ENCODE measurements at regions not wholly inside any gene's neighbourhood (a gene's known extent, or its start where the extent isn't known, plus 50 kb on each side); places are given as distances from the start of the nearest gene placed in this dataset.

DNA sequence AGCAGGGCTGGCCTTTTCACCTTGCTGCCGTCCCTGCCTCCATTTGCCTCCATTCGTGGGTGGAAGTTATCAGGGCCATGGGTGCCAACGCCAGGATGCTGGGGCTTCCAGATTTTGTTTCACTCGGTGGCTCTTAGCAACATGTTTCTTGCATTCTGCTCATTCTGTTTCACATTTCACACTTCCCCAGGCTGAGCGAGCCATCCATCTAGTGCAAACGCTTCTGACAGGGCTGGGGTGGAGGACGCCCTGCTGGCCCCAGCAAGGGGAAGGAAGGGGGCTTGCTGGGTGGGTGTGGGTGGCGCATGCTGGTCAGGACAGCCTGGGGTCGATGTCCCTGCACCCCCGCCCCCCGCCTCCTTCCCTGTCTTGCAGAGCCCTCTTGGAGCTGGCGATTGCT, 165.2 kb downstream of the URI1 start:
- Histone ChIP-seq H3K9me3 (no peaks in the 10 kb centered on the region), H3K4me1 (no peaks in the 10 kb centered on the region), H3K27me3 (no peaks in the 10 kb centered on the region), H3K36me3 (no peaks in the 10 kb centered on the region), H3K4me3 (replicated peaks in 1 of 3) (no peak overlapping the region), H3K27ac (no peak overlapping the region)
- 55 to 63% methylated on average over 12 of the region's 12 CpGs for WGBS, 2 donors
- no peak for DNase-seq
- TF ChIP-seq, protein P1, sequence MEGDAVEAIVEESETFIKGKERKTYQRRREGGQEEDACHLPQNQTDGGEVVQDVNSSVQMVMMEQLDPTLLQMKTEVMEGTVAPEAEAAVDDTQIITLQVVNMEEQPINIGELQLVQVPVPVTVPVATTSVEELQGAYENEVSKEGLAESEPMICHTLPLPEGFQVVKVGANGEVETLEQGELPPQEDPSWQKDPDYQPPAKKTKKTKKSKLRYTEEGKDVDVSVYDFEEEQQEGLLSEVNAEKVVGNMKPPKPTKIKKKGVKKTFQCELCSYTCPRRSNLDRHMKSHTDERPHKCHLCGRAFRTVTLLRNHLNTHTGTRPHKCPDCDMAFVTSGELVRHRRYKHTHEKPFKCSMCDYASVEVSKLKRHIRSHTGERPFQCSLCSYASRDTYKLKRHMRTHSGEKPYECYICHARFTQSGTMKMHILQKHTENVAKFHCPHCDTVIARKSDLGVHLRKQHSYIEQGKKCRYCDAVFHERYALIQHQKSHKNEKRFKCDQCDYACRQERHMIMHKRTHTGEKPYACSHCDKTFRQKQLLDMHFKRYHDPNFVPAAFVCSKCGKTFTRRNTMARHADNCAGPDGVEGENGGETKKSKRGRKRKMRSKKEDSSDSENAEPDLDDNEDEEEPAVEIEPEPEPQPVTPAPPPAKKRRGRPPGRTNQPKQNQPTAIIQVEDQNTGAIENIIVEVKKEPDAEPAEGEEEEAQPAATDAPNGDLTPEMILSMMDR (IDR thresholded peaks at IDR 0.05) = no peak
- no peak for TF ChIP-seq POLR2A (IDR thresholded peaks at IDR 0.05)
- intact Hi-C loops (cut with DNase I) = no loop called here

DNA sequence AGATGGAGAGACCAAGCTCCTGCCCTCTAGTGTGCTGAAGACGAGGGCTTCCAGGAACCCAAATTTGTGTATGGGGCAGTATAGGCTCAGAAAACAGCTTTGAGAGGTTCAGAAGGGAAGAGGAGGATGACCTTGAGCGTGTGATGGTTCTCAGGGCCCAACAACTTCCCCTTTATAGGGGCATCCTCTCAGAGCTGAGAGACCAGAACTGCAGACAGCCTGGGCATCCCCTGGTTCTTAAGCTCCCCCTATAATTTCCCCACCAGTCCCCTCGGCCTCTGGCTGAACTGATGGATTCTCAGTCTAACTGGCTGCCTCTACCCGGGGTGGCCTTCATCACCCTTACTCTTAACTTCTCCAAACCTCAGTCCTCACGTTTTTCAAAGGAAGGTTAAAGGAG, 167.5 kb downstream of the URI1 start:
- 89 to 91% methylated on average over 5 of the region's 5 CpGs for WGBS, 2 donors

DNA sequence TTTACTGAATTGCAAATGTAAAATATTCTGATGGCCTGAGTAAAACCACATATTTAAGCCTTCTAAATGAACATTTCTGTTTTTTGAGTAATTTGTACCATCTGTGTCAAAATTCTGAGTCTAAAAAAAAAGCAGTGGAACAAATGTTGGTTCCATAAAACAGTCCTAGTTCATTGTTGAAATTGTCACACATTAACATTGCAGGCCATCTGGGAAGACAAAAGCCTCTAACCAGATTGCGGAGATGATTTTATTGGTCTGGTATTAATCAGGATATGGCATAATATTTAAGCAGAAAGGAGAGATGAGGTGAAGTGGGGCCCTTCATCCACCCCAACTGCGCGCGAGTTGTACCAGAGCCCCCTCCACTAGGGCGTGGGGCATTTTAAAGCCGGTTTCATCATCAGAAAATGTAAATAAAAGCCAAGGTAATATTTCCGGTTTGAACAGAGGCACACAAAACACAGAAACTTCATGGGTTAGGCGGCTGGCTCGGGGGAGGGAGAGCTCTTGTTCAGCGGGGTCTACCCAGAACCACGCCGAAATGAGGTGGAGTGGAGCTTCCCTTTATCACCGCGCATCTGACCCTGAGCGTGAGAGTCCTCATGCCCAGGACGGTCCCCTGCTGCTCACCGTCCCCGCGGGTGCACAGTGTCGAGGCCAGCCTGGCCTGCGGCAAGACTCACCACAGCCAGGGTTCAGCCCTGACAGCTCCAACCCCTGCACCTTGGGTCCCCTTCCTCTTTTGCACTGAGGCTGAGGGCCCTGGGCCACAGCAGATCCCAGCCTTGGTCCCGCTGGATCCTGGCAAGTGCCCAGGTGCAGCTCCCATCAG, 169.2 kb downstream of the URI1 start:
- Histone ChIP-seq H3K27me3 (no peaks in the 10 kb centered on the region), H3K4me1 (no peaks in the 10 kb centered on the region), H3K27ac (no peak overlapping the region), H3K4me3 (replicated peaks in 1 of 3) (no peak overlapping the region), H3K36me3 (no peaks in the 10 kb centered on the region), H3K9me3 (no peaks in the 10 kb centered on the region)
- DNase-seq = no peak
- intact Hi-C loops (cut with DNase I) = no loop called here
- WGBS, 2 donors = 88 to 92% methylated on average over 17 to 19 of the region's 22 CpGs
- TF ChIP-seq, protein P1 (IDR thresholded peaks at IDR 0.05) = no peak
- TF ChIP-seq POLR2A (IDR thresholded peaks at IDR 0.05) = no peak

More for the DNA sequence above, 167.5 kb downstream of the URI1 start:
- Histone ChIP-seq H3K36me3 (no peaks in the 10 kb centered on the region), H3K27me3 (no peaks in the 10 kb centered on the region), H3K4me3 (replicated peaks in 1 of 3) (no peak overlapping the region), H3K4me1 (no peaks in the 10 kb centered on the region), H3K27ac (no peak overlapping the region), H3K9me3 (no peaks in the 10 kb centered on the region)
- intact Hi-C loops (cut with DNase I) = no loop called here
- DNase-seq = no peak
- TF ChIP-seq POLR2A (IDR thresholded peaks at IDR 0.05) = no peak
- TF ChIP-seq, protein P1 (IDR thresholded peaks at IDR 0.05) = no peak

DNA sequence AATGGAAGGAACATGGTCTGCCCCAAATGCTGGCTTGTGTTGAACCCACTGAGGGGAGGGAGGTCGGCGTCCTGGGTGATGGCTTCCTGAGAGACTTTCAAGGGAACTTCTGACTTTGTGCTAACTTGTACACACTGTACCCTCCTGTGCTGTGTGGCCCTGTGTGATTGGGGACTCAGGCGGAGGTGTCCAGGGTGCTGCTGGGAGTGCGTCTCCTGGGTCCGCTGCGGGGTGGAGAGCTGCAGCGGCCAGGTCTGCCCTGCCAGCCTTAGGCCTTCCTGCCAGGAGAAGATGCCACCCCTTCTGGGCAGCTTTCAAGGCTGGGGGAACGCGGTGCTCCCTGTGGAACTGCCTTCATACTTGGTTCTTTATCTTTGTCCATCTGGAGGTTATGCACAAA, 170.1 kb downstream of the URI1 start:
- Histone ChIP-seq H3K27me3 (no peaks in the 10 kb centered on the region), H3K4me3 (replicated peaks in 1 of 3) (no peak overlapping the region), H3K27ac (no peak overlapping the region), H3K4me1 (no peaks in the 10 kb centered on the region), H3K36me3 (no peaks in the 10 kb centered on the region), H3K9me3 (no peaks in the 10 kb centered on the region)
- DNase-seq = no peak
- intact Hi-C loops (cut with DNase I) = no loop called here
- TF ChIP-seq, protein P1 (IDR thresholded peaks at IDR 0.05) = no peak
- no peak for TF ChIP-seq POLR2A (IDR thresholded peaks at IDR 0.05)
- WGBS, 2 donors = 90 to 91% methylated on average over 9 of the region's 9 CpGs

DNA sequence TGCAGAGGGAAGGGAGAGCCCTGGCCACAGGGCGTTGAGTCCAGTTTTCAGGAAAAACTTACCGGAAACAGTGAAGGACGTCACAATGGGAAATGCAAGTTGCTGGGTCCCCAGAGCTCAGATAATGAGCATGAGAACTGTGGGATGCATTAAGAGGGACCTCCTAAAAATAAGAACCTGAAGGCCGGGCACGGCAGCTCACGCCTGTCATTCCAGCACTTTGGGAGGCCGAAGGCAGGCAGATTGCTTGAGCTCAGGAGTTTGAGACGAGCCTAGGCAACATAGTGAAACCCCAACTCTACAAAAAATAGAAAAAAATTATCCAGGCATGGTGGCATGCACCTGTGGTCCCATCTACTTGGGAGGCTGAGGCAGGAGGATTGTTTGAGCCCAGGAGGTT, 170.6 kb downstream of the URI1 start:
- WGBS, 2 donors = 92 to 93% methylated on average over 8 of the region's 8 CpGs
- Histone ChIP-seq H3K9me3 (no peaks in the 10 kb centered on the region), H3K4me3 (replicated peaks in 1 of 3) (no peak overlapping the region), H3K27me3 (no peaks in the 10 kb centered on the region), H3K27ac (no peak overlapping the region), H3K4me1 (no peaks in the 10 kb centered on the region), H3K36me3 (no peaks in the 10 kb centered on the region)
- no peak for DNase-seq
- intact Hi-C loops (cut with DNase I) = no loop called here
- TF ChIP-seq, protein P1 (IDR thresholded peaks at IDR 0.05) = no peak
- no peak for TF ChIP-seq POLR2A (IDR thresholded peaks at IDR 0.05)

Data from thyroid gland (tissue), 4 donors.